H1 (cell line): ENCODE measurements at regions not wholly inside any gene's neighbourhood (a gene's known extent, or its start where the extent isn't known, plus 50 kb on each side); places are given as distances from the start of the nearest gene placed in this dataset.

Source experiments
- FOSL1 ChIP-seq: IDR thresholded peaks from 2 replicates; pipeline ENCODE4 v1.6.1; 2011; ENCODE audit warnings: mild to moderate bottlenecking, low read depth, low read length, moderate library complexity; ENCODE audit not compliant: insufficient read depth
- JUN ChIP-seq: IDR thresholded peaks from 2 replicates; pipeline ENCODE4 v1.6.1; 2011; ENCODE audit warnings: low read depth, mild to moderate bottlenecking, improper control_type of control experiment, low read length
- JUND ChIP-seq: IDR thresholded peaks from 2 replicates; pipeline ENCODE4 v1.6.1; 2011; ENCODE audit warnings: mild to moderate bottlenecking, improper control_type of control experiment, low read length
- NRF1 ChIP-seq: IDR thresholded peaks from 2 replicates; pipeline ENCODE4 v1.6.1; 2011; ENCODE audit warnings: mild to moderate bottlenecking, low read depth, low read length, improper control_type of control experiment
- TCF12 ChIP-seq: IDR thresholded peaks from 2 replicates; pipeline ENCODE4 v1.6.1; 2011; ENCODE audit warnings: low read depth, mild to moderate bottlenecking, low read length
- TF ChIP-seq, protein P1 (sequence below): fragments of 300-600 bp; sonication (generic); IDR thresholded peaks from 2 replicates; pipeline ENCODE4 v1.7.1; 2012; ENCODE audit warnings: low read length, moderate library complexity, mild to moderate bottlenecking, inconsistent platforms; ENCODE audit not compliant: insufficient replicate concordance

DNA sequence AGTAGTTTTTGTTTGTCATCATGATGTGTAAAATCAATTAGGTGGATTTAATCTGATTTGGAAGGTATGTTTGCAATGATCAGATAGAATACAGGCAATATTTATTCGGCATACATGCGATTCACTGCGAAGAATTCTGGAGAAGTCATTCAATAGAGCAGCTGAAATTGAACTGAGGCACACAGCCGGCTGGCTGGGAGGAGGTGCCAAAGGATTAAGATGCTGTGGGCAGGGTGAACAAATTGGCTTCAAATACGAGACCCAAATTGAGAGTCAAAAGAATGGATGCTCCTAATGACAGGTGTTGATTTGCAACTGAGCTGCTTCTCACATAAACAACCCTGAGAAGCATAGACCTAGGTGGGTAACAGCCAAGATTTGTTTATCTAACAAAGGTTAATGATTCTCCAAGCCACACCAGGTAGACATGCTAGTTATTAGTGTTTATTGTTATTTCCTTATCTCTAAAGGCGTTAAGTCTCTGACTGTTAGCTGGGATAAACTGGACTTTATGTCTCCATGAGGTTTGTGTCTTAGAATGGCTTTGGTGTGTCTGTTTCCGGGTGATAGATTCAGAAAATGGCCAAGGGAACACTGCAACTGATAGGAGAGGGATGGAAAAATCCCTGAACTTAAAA lies 55.3 kb upstream of the CLINT1 start (continued):
- TF ChIP-seq JUND (no peak), TCF12 (no peak), NRF1 (no peak), JUN (no peak), FOSL1 (no peak)
- TF ChIP-seq, protein P1, sequence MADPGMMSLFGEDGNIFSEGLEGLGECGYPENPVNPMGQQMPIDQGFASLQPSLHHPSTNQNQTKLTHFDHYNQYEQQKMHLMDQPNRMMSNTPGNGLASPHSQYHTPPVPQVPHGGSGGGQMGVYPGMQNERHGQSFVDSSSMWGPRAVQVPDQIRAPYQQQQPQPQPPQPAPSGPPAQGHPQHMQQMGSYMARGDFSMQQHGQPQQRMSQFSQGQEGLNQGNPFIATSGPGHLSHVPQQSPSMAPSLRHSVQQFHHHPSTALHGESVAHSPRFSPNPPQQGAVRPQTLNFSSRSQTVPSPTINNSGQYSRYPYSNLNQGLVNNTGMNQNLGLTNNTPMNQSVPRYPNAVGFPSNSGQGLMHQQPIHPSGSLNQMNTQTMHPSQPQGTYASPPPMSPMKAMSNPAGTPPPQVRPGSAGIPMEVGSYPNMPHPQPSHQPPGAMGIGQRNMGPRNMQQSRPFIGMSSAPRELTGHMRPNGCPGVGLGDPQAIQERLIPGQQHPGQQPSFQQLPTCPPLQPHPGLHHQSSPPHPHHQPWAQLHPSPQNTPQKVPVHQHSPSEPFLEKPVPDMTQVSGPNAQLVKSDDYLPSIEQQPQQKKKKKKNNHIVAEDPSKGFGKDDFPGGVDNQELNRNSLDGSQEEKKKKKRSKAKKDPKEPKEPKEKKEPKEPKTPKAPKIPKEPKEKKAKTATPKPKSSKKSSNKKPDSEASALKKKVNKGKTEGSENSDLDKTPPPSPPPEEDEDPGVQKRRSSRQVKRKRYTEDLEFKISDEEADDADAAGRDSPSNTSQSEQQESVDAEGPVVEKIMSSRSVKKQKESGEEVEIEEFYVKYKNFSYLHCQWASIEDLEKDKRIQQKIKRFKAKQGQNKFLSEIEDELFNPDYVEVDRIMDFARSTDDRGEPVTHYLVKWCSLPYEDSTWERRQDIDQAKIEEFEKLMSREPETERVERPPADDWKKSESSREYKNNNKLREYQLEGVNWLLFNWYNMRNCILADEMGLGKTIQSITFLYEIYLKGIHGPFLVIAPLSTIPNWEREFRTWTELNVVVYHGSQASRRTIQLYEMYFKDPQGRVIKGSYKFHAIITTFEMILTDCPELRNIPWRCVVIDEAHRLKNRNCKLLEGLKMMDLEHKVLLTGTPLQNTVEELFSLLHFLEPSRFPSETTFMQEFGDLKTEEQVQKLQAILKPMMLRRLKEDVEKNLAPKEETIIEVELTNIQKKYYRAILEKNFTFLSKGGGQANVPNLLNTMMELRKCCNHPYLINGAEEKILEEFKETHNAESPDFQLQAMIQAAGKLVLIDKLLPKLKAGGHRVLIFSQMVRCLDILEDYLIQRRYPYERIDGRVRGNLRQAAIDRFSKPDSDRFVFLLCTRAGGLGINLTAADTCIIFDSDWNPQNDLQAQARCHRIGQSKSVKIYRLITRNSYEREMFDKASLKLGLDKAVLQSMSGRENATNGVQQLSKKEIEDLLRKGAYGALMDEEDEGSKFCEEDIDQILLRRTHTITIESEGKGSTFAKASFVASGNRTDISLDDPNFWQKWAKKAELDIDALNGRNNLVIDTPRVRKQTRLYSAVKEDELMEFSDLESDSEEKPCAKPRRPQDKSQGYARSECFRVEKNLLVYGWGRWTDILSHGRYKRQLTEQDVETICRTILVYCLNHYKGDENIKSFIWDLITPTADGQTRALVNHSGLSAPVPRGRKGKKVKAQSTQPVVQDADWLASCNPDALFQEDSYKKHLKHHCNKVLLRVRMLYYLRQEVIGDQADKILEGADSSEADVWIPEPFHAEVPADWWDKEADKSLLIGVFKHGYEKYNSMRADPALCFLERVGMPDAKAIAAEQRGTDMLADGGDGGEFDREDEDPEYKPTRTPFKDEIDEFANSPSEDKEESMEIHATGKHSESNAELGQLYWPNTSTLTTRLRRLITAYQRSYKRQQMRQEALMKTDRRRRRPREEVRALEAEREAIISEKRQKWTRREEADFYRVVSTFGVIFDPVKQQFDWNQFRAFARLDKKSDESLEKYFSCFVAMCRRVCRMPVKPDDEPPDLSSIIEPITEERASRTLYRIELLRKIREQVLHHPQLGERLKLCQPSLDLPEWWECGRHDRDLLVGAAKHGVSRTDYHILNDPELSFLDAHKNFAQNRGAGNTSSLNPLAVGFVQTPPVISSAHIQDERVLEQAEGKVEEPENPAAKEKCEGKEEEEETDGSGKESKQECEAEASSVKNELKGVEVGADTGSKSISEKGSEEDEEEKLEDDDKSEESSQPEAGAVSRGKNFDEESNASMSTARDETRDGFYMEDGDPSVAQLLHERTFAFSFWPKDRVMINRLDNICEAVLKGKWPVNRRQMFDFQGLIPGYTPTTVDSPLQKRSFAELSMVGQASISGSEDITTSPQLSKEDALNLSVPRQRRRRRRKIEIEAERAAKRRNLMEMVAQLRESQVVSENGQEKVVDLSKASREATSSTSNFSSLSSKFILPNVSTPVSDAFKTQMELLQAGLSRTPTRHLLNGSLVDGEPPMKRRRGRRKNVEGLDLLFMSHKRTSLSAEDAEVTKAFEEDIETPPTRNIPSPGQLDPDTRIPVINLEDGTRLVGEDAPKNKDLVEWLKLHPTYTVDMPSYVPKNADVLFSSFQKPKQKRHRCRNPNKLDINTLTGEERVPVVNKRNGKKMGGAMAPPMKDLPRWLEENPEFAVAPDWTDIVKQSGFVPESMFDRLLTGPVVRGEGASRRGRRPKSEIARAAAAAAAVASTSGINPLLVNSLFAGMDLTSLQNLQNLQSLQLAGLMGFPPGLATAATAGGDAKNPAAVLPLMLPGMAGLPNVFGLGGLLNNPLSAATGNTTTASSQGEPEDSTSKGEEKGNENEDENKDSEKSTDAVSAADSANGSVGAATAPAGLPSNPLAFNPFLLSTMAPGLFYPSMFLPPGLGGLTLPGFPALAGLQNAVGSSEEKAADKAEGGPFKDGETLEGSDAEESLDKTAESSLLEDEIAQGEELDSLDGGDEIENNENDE: no peak
